ENCODE measurements at regions not wholly inside any gene's neighbourhood (a gene's known extent, or its start where the extent isn't known, plus 50 kb on each side); places are given as distances from the start of the nearest gene placed in this dataset.
"Not testable (repeated sequence)": the region's sequence is repeated elsewhere in the genome, so short reads cannot be mapped to it uniquely, and the experiment has no call there.

DNA sequence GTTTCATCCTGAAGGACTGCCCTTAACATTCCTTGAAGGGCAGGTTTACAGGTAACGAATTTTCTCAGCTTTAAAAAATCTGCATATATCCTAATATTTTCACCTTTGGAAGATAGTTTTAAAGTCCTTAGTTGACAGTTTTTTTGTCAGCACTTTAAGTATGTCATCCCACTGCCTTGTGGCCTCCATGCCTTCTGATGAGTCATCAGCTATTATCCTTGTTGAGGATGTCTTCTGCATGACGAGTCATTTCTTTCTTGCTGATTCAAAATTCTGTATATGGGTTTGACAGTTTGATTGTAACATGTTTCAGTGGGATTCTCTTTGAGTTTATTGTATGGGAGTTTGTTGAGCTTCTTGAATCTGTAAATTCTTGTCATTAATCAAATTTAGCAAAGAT, 500.6 kb downstream of the DISC1 start:
- CTCF ChIA-PET, result no interaction called here
- DNase-seq (ENCODE audit: extremely low spot score), result no peak
- POLR2A ChIA-PET, result no interaction called here
- no peak for TF ChIP-seq SUZ12 (IDR thresholded peaks at IDR 0.05)
- TF ChIP-seq, protein P1, sequence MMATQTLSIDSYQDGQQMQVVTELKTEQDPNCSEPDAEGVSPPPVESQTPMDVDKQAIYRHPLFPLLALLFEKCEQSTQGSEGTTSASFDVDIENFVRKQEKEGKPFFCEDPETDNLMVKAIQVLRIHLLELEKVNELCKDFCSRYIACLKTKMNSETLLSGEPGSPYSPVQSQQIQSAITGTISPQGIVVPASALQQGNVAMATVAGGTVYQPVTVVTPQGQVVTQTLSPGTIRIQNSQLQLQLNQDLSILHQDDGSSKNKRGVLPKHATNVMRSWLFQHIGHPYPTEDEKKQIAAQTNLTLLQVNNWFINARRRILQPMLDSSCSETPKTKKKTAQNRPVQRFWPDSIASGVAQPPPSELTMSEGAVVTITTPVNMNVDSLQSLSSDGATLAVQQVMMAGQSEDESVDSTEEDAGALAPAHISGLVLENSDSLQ (IDR thresholded peaks at IDR 0.05), result no peak
- no peak for TF ChIP-seq ARNT (IDR thresholded peaks at IDR 0.05)
- no peak for TF ChIP-seq ZNF384 (IDR thresholded peaks at IDR 0.05)
- TF ChIP-seq L3MBTL2 (conservative IDR thresholded peaks at IDR 0.05), result no peak
- no peak for TF ChIP-seq TARDBP (IDR thresholded peaks at IDR 0.05)
- no peak for TF ChIP-seq CTBP1 (IDR thresholded peaks at IDR 0.05; ENCODE audit: borderline replicate concordance)
- TF ChIP-seq HDGF (IDR thresholded peaks at IDR 0.05; ENCODE audit: borderline replicate concordance), result no peak
- no peak for TF ChIP-seq SP1 (IDR thresholded peaks at IDR 0.05)
- TF ChIP-seq NFRKB (IDR thresholded peaks at IDR 0.05), result no peak
- TF ChIP-seq BHLHE40 (IDR thresholded peaks at IDR 0.05; ENCODE audit: borderline replicate concordance), result no peak
- TF ChIP-seq LEF1 (IDR thresholded peaks at IDR 0.05; ENCODE audit: borderline replicate concordance), result no peak

- TF ChIP-seq L3MBTL2 (conservative IDR thresholded peaks at IDR 0.05) (no peak), ZNF384 (IDR thresholded peaks at IDR 0.05) (no peak), ELF4 (IDR thresholded peaks at IDR 0.05) (no peak)
- CTCF ChIA-PET, result no interaction called here
- POLR2A ChIA-PET, result no interaction called here
- no peak for DNase-seq (ENCODE audit: extremely low spot score)
These were observed 497.4 kb downstream of the DISC1 start for GRCh38 chr1:232123775-232124659.

- DNase-seq (ENCODE audit: extremely low spot score); POLR2A ChIA-PET: not testable (repeated sequence)
- CTCF ChIA-PET, result interaction anchor here (0.5 kb wide), 1 partner anchor 8 kb away, joined by 3 read pairs; no protein-coding TSS in a partner anchor
These were observed 491.3 kb downstream of the DISC1 start for GRCh38 chr1:232117903-232118302.

- POLR2A ChIA-PET, result no interaction called here
- CTCF ChIA-PET, result interaction anchor here (0.6 kb wide), 1 partner anchor 768 kb away, joined by 3 read pairs; no protein-coding TSS in a partner anchor
- DNase-seq (ENCODE audit: extremely low spot score), result no peak
- TF ChIP-seq LEF1 (IDR thresholded peaks at IDR 0.05; ENCODE audit: borderline replicate concordance), result no peak
- TF ChIP-seq SP1 (IDR thresholded peaks at IDR 0.05), result no peak
- no peak for TF ChIP-seq FOXM1 (IDR thresholded peaks at IDR 0.05; ENCODE audit: borderline replicate concordance)
- TF ChIP-seq, protein P1 (IDR thresholded peaks at IDR 0.05), result no peak
- TF ChIP-seq ZNF384 (IDR thresholded peaks at IDR 0.05), result no peak
- no peak for TF ChIP-seq FOXK2 (IDR thresholded peaks at IDR 0.05)
These were observed 488.4 kb downstream of the DISC1 start for GRCh38 chr1:232114985-232115384.

GRCh38 chr1:232112076-232112475, 485.5 kb downstream of the DISC1 start:
- TF ChIP-seq, protein P1 (IDR thresholded peaks at IDR 0.05), result no peak
- no peak for TF ChIP-seq FOXK2 (IDR thresholded peaks at IDR 0.05)
- TF ChIP-seq ZNF384 (IDR thresholded peaks at IDR 0.05), result no peak
- no peak for TF ChIP-seq CTBP1 (IDR thresholded peaks at IDR 0.05; ENCODE audit: borderline replicate concordance)
- no peak for TF ChIP-seq TARDBP (IDR thresholded peaks at IDR 0.05)
- no peak for TF ChIP-seq BHLHE40 (IDR thresholded peaks at IDR 0.05; ENCODE audit: borderline replicate concordance)
- no peak for TF ChIP-seq FOXA1 (IDR thresholded peaks at IDR 0.05)
- TF ChIP-seq SUZ12 (IDR thresholded peaks at IDR 0.05), result no peak
- no peak for TF ChIP-seq HDGF (IDR thresholded peaks at IDR 0.05; ENCODE audit: borderline replicate concordance)
- TF ChIP-seq ARNT (IDR thresholded peaks at IDR 0.05), result no peak
- TF ChIP-seq NFRKB (IDR thresholded peaks at IDR 0.05), result no peak
- TF ChIP-seq FOXM1 (IDR thresholded peaks at IDR 0.05; ENCODE audit: borderline replicate concordance), result no peak
- TF ChIP-seq ELF4 (IDR thresholded peaks at IDR 0.05), result no peak
- TF ChIP-seq LEF1 (IDR thresholded peaks at IDR 0.05; ENCODE audit: borderline replicate concordance), result no peak
- no peak for TF ChIP-seq L3MBTL2 (conservative IDR thresholded peaks at IDR 0.05)
- CTCF ChIA-PET, result no interaction called here
- DNase-seq (ENCODE audit: extremely low spot score), result no peak
- POLR2A ChIA-PET, result no interaction called here

- POLR2A ChIA-PET, result no interaction called here
- TF ChIP-seq FOXA1 (IDR thresholded peaks at IDR 0.05), result no peak
- TF ChIP-seq ZNF384 (IDR thresholded peaks at IDR 0.05), result no peak
- no peak for TF ChIP-seq FOXM1 (IDR thresholded peaks at IDR 0.05; ENCODE audit: borderline replicate concordance)
- no peak for TF ChIP-seq NFRKB (IDR thresholded peaks at IDR 0.05)
- TF ChIP-seq TARDBP (IDR thresholded peaks at IDR 0.05), result no peak
- TF ChIP-seq CTBP1 (IDR thresholded peaks at IDR 0.05; ENCODE audit: borderline replicate concordance), result no peak
- TF ChIP-seq SP1 (IDR thresholded peaks at IDR 0.05), result no peak
- TF ChIP-seq ARNT (IDR thresholded peaks at IDR 0.05), result no peak
- TF ChIP-seq HDGF (IDR thresholded peaks at IDR 0.05; ENCODE audit: borderline replicate concordance), result no peak
- no peak for TF ChIP-seq L3MBTL2 (conservative IDR thresholded peaks at IDR 0.05)
- TF ChIP-seq SUZ12 (IDR thresholded peaks at IDR 0.05), result no peak
- TF ChIP-seq, protein P1 (IDR thresholded peaks at IDR 0.05), result no peak
- TF ChIP-seq LEF1 (IDR thresholded peaks at IDR 0.05; ENCODE audit: borderline replicate concordance), result no peak
- no peak for TF ChIP-seq FOXK2 (IDR thresholded peaks at IDR 0.05)
- TF ChIP-seq ELF4 (IDR thresholded peaks at IDR 0.05), result no peak
- DNase-seq (ENCODE audit: extremely low spot score), result no peak
- CTCF ChIA-PET, result no interaction called here
These were observed 485.0 kb downstream of the DISC1 start for GRCh38 chr1:232111611-232112010.
